ENCODE measurements at regions not wholly inside any gene's neighbourhood (a gene's known extent, or its start where the extent isn't known, plus 50 kb on each side); places are given as distances from the start of the nearest gene placed in this dataset.

GRCh38 chr4:123209436-123209835, 187.2 kb upstream of the SPRY1 start:
- no peak overlapping the region for H3K18ac ChIP-seq (ENCODE audit: low read depth in 1 of 2, low read length in 2 of 2)
- no peaks in the 10 kb centered on the region for H3K36me3 ChIP-seq (ENCODE audit: control insufficient read depth in 1 of 2, insufficient read depth in 2 of 2, low read depth in 1 of 2, low read length in 2 of 2)
- H3K23ac ChIP-seq (ENCODE audit: low read length in 2 of 2), result no peak overlapping the region
- no peaks in the 10 kb centered on the region for H3K9me3 ChIP-seq (ENCODE audit: control insufficient read depth, low read length)
- no peak overlapping the region for H4K8ac ChIP-seq (ENCODE audit: low read length)
- no peak overlapping the region for H3K9ac ChIP-seq (ENCODE audit: low read length)
- H4K91ac ChIP-seq (ENCODE audit: low read length), result no peak overlapping the region
- no peak for DNase-seq
- H2BK12ac ChIP-seq (ENCODE audit: low read length in 2 of 2), result peak overlapping the region in 1 of 2 experiments; percentile 52
- no peak overlapping the region for H3K27ac ChIP-seq (ENCODE audit: low read length, poor library complexity, severe bottlenecking)
- H3K4me2 ChIP-seq (ENCODE audit: low read length, poor library complexity, severe bottlenecking), result no peak overlapping the region
- H3K4me3 ChIP-seq (ENCODE audit: insufficient read depth in 1 of 2, low read depth in 1 of 2, low read length in 2 of 2), result no peak overlapping the region
- no peak overlapping the region for H2AFZ ChIP-seq (ENCODE audit: low read depth, low read length)
- H2BK120ac ChIP-seq (ENCODE audit: low read depth, low read length), result no peak overlapping the region
- H2BK5ac ChIP-seq (ENCODE audit: low read depth, low read length, poor library complexity, severe bottlenecking), result no peak overlapping the region
- no peaks in the 10 kb centered on the region for H3K4me1 ChIP-seq (ENCODE audit: control insufficient read depth, insufficient read depth, low read depth, low read length)
- H3K27me3 ChIP-seq (ENCODE audit: control insufficient read depth in 1 of 2, insufficient read depth in 1 of 2, low read length in 2 of 2), result no peaks in the 10 kb centered on the region
- H3K14ac ChIP-seq (ENCODE audit: low read length in 2 of 2), result no peak overlapping the region
- no peak overlapping the region for H3K4ac ChIP-seq (ENCODE audit: low read depth in 1 of 2, low read length in 2 of 2)
- H2AK5ac ChIP-seq (ENCODE audit: low read length, severe bottlenecking), result no peak overlapping the region
- H2BK15ac ChIP-seq (ENCODE audit: low read depth, poor library complexity, severe bottlenecking), result no peak overlapping the region
- no peaks in the 10 kb centered on the region for H3K79me1 ChIP-seq (replicated peaks; ENCODE audit: low read length, poor library complexity, severe bottlenecking)
- WGBS, result 92% methylated on average over 4 of the region's 4 CpGs

GRCh38 chr4:123215536-123215935, 181.1 kb upstream of the SPRY1 start:
- H3K9ac ChIP-seq (ENCODE audit: low read length), result no peak overlapping the region
- H2BK12ac ChIP-seq (ENCODE audit: low read length in 2 of 2), result no peak overlapping the region
- H4K91ac ChIP-seq (ENCODE audit: low read length), result no peak overlapping the region
- WGBS, result no CpG with 5 or more reads among the region's 1 CpG
- H2BK5ac ChIP-seq (ENCODE audit: low read depth, low read length, poor library complexity, severe bottlenecking), result no peak overlapping the region
- no peaks in the 10 kb centered on the region for H3K27me3 ChIP-seq (ENCODE audit: control insufficient read depth in 1 of 2, insufficient read depth in 1 of 2, low read length in 2 of 2)
- H3K4ac ChIP-seq (ENCODE audit: low read depth in 1 of 2, low read length in 2 of 2), result no peak overlapping the region
- no peak overlapping the region for H3K18ac ChIP-seq (ENCODE audit: low read depth in 1 of 2, low read length in 2 of 2)
- no peak overlapping the region for H3K14ac ChIP-seq (ENCODE audit: low read length in 2 of 2)
- peaks cover 4% of the 10 kb centered on the region for H3K79me1 ChIP-seq (replicated peaks; ENCODE audit: low read length, poor library complexity, severe bottlenecking)
- no peaks in the 10 kb centered on the region for H3K36me3 ChIP-seq (ENCODE audit: control insufficient read depth in 1 of 2, insufficient read depth in 2 of 2, low read depth in 1 of 2, low read length in 2 of 2)
- no peak overlapping the region for H2AFZ ChIP-seq (ENCODE audit: low read depth, low read length)
- no peaks in the 10 kb centered on the region for H3K9me3 ChIP-seq (ENCODE audit: control insufficient read depth, low read length)
- H3K4me3 ChIP-seq (ENCODE audit: insufficient read depth in 1 of 2, low read depth in 1 of 2, low read length in 2 of 2), result no peak overlapping the region
- H3K4me1 ChIP-seq (ENCODE audit: control insufficient read depth, insufficient read depth, low read depth, low read length), result no peaks in the 10 kb centered on the region
- no peak overlapping the region for H2BK120ac ChIP-seq (ENCODE audit: low read depth, low read length)
- H3K23ac ChIP-seq (ENCODE audit: low read length in 2 of 2), result no peak overlapping the region
- H3K4me2 ChIP-seq (ENCODE audit: low read length, poor library complexity, severe bottlenecking), result no peak overlapping the region
- H2BK15ac ChIP-seq (ENCODE audit: low read depth, poor library complexity, severe bottlenecking), result no peak overlapping the region
- no peak overlapping the region for H4K8ac ChIP-seq (ENCODE audit: low read length)
- no peak for DNase-seq
- H2AK5ac ChIP-seq (ENCODE audit: low read length, severe bottlenecking), result no peak overlapping the region
- no peak overlapping the region for H3K27ac ChIP-seq (ENCODE audit: low read length, poor library complexity, severe bottlenecking)

- Histone ChIP-seq H2BK15ac (ENCODE audit: low read depth, poor library complexity, severe bottlenecking) (no peak overlapping the region), H4K8ac (ENCODE audit: low read length) (no peak overlapping the region), H3K9ac (ENCODE audit: low read length) (no peak overlapping the region), H3K4ac (ENCODE audit: low read depth in 1 of 2, low read length in 2 of 2) (no peak overlapping the region), H3K27ac (ENCODE audit: low read length, poor library complexity, severe bottlenecking) (no peak overlapping the region), H3K4me3 (ENCODE audit: insufficient read depth in 1 of 2, low read depth in 1 of 2, low read length in 2 of 2) (no peak overlapping the region), H3K27me3 (ENCODE audit: control insufficient read depth in 1 of 2, insufficient read depth in 1 of 2, low read length in 2 of 2) (no peaks in the 10 kb centered on the region), H3K36me3 (ENCODE audit: control insufficient read depth in 1 of 2, insufficient read depth in 2 of 2, low read depth in 1 of 2, low read length in 2 of 2) (no peaks in the 10 kb centered on the region), H2BK12ac (ENCODE audit: low read length in 2 of 2) (no peak overlapping the region), H3K18ac (ENCODE audit: low read depth in 1 of 2, low read length in 2 of 2) (no peak overlapping the region), H3K79me1 (replicated peaks; ENCODE audit: low read length, poor library complexity, severe bottlenecking) (peaks cover 5% of the 10 kb centered on the region), H3K9me3 (ENCODE audit: control insufficient read depth, low read length) (no peaks in the 10 kb centered on the region), H3K4me1 (ENCODE audit: control insufficient read depth, insufficient read depth, low read depth, low read length) (no peaks in the 10 kb centered on the region), H2BK5ac (ENCODE audit: low read depth, low read length, poor library complexity, severe bottlenecking) (no peak overlapping the region), H2AK5ac (ENCODE audit: low read length, severe bottlenecking) (no peak overlapping the region), H3K14ac (ENCODE audit: low read length in 2 of 2) (no peak overlapping the region), H3K23ac (ENCODE audit: low read length in 2 of 2) (no peak overlapping the region), H4K91ac (ENCODE audit: low read length) (no peak overlapping the region), H2AFZ (ENCODE audit: low read depth, low read length) (no peak overlapping the region), H2BK120ac (ENCODE audit: low read depth, low read length) (no peak overlapping the region), H3K4me2 (ENCODE audit: low read length, poor library complexity, severe bottlenecking) (no peak overlapping the region)
- 27% methylated on average over 1 of the region's 1 CpG for WGBS
- DNase-seq, result no peak
These were observed 180.1 kb upstream of the SPRY1 start for GRCh38 chr4:123216543-123216942.

GRCh38 chr4:123216946-123217345, 179.6 kb upstream of the SPRY1 start:
- H2BK12ac ChIP-seq (ENCODE audit: low read length in 2 of 2), result no peak overlapping the region
- no peak for DNase-seq

More at GRCh38 chr4:123216946-123217345, 179.6 kb upstream of the SPRY1 start:
- H2AK5ac ChIP-seq (ENCODE audit: low read length, severe bottlenecking), result no peak overlapping the region
- H3K4ac ChIP-seq (ENCODE audit: low read depth in 1 of 2, low read length in 2 of 2), result no peak overlapping the region
- no peak overlapping the region for H3K9ac ChIP-seq (ENCODE audit: low read length)
- no peak overlapping the region for H4K8ac ChIP-seq (ENCODE audit: low read length)
- H4K91ac ChIP-seq (ENCODE audit: low read length), result no peak overlapping the region
- H3K23ac ChIP-seq (ENCODE audit: low read length in 2 of 2), result no peak overlapping the region
- no peak overlapping the region for H2BK5ac ChIP-seq (ENCODE audit: low read depth, low read length, poor library complexity, severe bottlenecking)
- H3K4me3 ChIP-seq (ENCODE audit: insufficient read depth in 1 of 2, low read depth in 1 of 2, low read length in 2 of 2), result no peak overlapping the region
- H3K79me1 ChIP-seq (replicated peaks; ENCODE audit: low read length, poor library complexity, severe bottlenecking), result peaks cover 5% of the 10 kb centered on the region
- H2BK15ac ChIP-seq (ENCODE audit: low read depth, poor library complexity, severe bottlenecking), result no peak overlapping the region
- H3K36me3 ChIP-seq (ENCODE audit: control insufficient read depth in 1 of 2, insufficient read depth in 2 of 2, low read depth in 1 of 2, low read length in 2 of 2), result no peaks in the 10 kb centered on the region
- no peaks in the 10 kb centered on the region for H3K27me3 ChIP-seq (ENCODE audit: control insufficient read depth in 1 of 2, insufficient read depth in 1 of 2, low read length in 2 of 2)
- no peak overlapping the region for H2AFZ ChIP-seq (ENCODE audit: low read depth, low read length)
- no peak overlapping the region for H3K4me2 ChIP-seq (ENCODE audit: low read length, poor library complexity, severe bottlenecking)
- no peaks in the 10 kb centered on the region for H3K4me1 ChIP-seq (ENCODE audit: control insufficient read depth, insufficient read depth, low read depth, low read length)
- H3K9me3 ChIP-seq (ENCODE audit: control insufficient read depth, low read length), result no peaks in the 10 kb centered on the region
- H2BK120ac ChIP-seq (ENCODE audit: low read depth, low read length), result no peak overlapping the region
- H3K18ac ChIP-seq (ENCODE audit: low read depth in 1 of 2, low read length in 2 of 2), result no peak overlapping the region
- no peak overlapping the region for H3K14ac ChIP-seq (ENCODE audit: low read length in 2 of 2)
- H3K27ac ChIP-seq (ENCODE audit: low read length, poor library complexity, severe bottlenecking), result no peak overlapping the region
